NCI-H524 (cell line): ENCODE measurements at regions not wholly inside any gene's neighbourhood (a gene's known extent, or its start where the extent isn't known, plus 50 kb on each side); places are given as distances from the start of the nearest gene placed in this dataset.
"Not testable (repeated sequence)": the region's sequence is repeated elsewhere in the genome, so short reads cannot be mapped to it uniquely, and the experiment has no call there.

Source experiments
- DNase-seq, 2 experiments: peaks; one replicate each; lab custom pipeline; 2025; lab: John Stamatoyannopoulos, UW

DNA sequence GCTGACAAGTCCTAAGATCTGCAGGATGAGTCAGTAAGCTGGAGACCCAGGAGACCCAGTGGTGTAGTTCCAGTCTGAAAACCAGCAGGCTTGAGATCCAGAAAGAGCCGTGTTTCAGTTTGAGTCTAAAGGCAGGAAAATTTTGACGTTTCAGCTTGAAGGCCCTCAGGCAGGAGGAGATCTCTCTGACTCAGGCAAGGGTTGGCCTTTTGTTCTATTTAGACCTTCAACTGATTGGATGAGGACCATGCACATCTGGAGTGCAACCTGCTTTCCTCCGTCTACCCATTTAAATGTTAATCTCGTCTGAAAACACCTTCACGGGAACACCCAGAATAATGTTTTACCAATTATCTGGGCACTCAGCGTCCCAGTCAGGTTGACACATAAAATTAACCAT, 69.5 kb downstream of the NPIPA7 start:
- not testable (repeated sequence) for DNase-seq

GRCh38 chr16:16449712-16450237, 70.8 kb downstream of the NPIPA7 start:
- not testable (repeated sequence) for DNase-seq

DNA sequence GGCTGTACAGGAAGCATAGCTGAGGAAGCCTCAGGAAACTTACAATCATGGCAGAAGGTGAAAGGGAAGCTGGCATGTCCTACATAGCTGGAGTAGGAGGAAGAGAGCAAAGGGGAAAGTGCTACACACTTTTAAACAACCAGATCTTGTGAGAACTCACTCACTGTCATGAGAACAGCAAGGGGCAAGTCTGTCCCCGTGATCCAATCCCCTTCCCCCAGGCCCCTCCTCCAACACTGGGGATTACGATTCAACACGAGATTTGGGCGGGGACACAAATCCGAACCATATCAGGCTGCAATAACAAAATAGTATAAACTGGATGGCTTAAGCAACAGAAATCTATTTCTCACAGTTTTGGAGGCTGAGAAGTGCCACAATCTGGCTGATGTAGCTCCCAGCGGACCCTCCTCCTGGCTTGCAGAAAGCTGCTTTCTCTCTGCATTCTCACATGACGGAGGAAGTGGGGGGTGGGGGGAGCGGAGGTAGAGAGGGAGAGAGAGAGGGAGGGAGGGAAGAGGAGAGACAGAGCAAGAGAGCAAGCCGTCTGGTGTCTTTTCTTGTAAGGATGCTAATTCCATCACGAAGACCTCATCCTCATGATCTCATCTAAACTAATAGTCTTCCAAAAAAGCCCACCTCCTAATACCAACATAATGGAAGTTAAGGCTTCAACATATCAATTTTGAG, 72.9 kb downstream of the NPIPA7 start:
- not testable (repeated sequence) for DNase-seq

DNA sequence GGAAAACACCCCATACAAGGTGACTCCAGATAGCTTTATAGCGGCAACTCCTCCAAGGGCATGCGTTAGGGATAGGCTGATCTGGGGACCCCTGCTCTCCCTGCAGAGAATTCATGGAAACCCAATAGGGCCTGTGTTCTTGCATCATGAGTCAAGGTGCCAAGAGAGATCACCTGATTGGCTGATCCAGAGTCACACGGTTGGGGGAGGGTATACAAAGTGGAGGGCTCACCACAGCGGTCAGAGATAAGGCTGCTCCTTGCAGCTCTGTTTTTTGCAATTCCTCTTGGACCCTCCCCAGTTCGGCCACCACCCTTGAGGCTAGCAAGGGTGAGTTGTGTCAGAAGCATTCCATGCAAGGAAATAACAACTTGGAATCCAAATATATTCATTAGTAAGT, 79.6 kb downstream of the NPIPA7 start:
- not testable (repeated sequence) for DNase-seq

DNA sequence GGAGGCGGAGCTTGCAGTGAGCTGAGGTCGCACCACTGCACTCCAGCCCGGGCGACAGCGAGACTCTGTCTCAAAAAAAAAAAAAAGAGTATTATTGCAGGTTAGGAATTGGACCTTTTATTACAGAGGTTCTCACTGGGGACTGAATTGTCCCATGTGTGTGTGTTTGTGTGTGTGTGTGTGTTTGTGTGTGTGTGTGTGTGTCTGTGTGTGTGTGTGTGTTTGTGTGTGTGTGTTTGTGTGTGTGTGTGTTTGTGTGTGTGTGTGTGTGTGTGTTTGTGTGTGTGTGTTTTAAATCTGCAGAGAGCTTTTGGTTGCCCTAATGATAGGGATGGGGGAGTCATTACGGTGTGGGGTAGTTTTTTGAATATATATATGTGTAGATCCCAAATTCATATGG, 84.9 kb downstream of the NPIPA7 start:
- not testable (repeated sequence) for DNase-seq

DNA sequence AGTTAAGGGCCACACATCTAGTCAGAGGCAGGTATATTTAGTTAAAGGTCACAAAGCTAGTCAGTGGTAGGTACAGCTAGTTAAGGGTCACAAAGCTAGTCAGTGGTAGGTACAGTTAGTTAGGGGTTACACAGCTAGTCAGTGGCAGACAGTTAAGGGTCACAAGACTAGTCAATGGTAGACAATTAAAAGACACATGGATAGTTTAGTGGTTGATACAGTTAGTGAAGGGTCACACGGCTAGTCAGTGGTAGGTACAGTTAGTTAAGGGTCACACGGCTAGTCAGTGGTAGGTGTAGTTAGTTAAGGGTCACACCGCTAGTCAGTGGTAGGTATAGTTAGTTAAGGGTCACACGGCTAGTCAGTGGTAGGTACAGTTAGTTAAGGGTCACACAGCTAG, 110.0 kb downstream of the NPIPA7 start:
- not testable (repeated sequence) for DNase-seq

- DNase-seq = not testable (repeated sequence)
Measured at GRCh38 chr16:16489466-16489865, 110.5 kb downstream of the NPIPA7 start.

GRCh38 chr16:16494114-16494513, 115.2 kb downstream of the NPIPA7 start:
- not testable (repeated sequence) for DNase-seq

- DNase-seq = not testable (repeated sequence)
Measured at GRCh38 chr16:16494998-16495397, 116.1 kb downstream of the NPIPA7 start.

GRCh38 chr16:16499875-16500274, 120.9 kb downstream of the NPIPA7 start:
- not testable (repeated sequence) for DNase-seq

DNA sequence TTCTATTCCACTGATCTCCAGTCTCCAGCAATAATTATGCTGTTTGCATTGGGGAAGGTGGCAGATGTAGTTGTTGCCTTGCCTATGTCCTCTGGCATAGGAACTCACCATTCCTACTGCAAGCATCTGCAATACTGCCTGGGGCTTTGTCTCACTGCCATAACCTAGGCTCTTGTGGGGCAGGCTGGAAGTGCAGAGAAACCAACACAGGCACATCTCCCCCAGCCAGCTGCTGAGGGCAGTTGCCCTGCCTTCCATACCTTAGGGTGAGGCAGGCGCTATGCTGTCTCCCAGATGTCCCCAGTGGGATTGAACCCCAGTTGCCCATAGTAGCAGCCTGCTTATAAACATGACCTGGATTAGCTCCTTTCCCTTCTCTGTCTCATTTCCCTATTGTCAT, 128.1 kb downstream of the NPIPA7 start:
- not testable (repeated sequence) for DNase-seq

DNA sequence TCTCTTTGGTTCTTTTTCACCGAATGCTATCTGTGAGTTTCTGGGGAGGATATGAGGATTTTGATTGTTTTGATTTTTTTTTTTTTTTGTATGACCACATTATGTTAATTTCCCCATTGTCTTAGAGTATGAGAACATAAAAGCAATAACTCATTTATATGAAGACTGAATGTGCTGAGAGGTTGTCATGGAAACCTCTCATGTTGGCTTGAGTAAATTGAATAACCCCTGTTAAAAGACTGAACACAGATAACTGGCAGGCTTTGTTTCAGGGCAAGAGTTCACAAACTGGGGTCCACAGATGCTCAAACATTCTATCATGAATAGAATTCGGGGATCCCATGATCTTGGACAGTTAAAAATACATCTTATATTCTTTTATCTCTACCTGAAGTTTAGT, 129.4 kb downstream of the NPIPA7 start:
- not testable (repeated sequence) for DNase-seq

GRCh38 chr16:16519395-16519794, 140.5 kb downstream of the NPIPA7 start:
- not testable (repeated sequence) for DNase-seq

DNA sequence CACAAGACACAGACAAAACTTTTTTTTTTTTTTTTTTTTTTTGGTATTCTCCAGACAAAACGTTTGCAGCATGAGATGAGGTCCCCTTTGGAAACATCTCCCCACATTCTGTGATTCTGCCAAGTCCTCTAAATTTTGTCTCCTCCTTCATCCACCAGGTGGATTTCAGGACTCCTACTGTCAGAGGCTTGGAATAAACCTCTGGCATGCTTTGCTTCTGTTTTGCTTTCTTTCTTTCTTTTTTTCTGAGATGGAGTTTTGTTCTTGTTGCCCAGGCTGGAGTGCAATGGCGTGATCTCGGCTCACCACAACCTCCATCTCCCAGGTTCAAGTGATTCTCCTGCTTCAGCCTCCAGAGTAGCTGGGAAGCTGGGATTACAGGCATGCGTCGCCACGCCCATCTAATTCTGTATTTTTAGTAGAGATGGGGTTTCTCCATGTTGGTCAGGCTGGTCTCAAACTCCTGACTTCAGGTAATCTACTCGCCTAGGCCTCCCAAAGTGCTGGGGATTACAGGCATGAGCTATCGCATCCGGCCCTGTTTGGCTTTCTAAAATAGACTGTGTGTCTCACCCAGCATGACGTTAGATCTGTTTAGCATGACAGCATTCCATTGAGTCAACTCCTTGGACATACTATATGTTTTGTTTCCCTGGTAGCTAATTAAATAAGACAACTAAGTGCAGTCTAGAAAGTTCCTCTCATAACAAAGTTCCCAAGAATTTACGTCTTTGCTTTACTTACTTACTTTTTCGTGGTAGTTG, 142.5 kb downstream of the NPIPA7 start:
- DNase-seq = not testable (repeated sequence)

GRCh38 chr16:16526998-16527397, 148.1 kb downstream of the NPIPA7 start:
- not testable (repeated sequence) for DNase-seq

DNA sequence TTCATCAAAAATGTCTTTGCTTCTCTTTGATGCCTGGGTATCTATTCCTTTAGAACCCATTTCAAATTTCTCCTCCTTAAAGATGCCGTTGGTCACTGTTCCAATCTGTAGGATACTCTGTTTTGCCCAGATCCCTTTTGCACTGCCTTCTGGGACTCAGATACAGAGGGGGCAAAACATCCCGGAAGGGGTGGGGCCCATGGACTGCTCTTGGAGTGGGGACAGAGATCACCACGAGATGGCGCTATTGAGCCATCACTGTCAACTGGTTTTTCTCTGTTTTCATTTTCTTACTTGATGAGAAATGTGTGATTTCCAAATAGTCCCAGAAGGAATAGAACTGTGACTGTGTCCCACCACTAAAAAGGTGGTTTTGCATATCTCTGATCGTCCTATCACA, 151.8 kb downstream of the NPIPA7 start:
- not testable (repeated sequence) for DNase-seq

DNA sequence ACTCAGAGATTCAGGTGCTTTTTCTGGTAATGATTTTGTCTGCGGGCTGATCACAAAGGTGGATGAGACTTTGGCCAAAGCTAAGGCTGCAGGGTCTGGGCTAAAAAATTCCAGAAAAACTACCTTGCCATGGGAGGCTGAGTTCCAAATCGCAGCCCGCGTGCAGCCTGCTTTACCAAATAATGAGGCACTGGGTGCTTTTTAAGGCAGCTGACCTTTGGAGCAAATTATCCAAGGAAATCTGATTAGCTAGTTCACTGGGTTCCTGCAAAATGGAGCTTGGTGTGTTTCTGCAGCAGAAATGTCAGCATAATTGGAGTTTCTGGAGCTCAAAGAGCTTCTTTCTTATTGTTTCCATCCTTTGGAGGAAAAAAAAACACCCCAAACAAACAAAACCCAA, 156.6 kb downstream of the NPIPA7 start:
- not testable (repeated sequence) for DNase-seq

DNA sequence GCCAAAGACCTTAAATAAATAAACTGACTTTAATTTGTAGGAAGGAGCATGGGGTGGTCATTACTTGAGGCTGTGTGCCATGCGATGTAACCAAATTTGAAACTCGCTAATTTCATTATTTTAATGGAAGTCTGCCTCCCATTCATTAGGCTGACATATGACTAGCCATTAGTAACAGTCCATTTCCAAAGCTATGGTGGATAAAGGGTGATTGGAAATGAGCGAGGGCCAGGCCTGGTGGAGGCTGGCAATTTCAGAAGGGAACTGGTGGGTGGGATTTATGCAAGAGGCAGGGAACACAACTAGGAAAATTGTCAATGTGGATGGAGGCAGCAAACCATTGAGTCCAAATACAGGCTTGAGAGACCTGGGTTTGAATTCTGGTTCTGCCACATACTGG, 157.2 kb downstream of the NPIPA7 start:
- not testable (repeated sequence) for DNase-seq

DNA sequence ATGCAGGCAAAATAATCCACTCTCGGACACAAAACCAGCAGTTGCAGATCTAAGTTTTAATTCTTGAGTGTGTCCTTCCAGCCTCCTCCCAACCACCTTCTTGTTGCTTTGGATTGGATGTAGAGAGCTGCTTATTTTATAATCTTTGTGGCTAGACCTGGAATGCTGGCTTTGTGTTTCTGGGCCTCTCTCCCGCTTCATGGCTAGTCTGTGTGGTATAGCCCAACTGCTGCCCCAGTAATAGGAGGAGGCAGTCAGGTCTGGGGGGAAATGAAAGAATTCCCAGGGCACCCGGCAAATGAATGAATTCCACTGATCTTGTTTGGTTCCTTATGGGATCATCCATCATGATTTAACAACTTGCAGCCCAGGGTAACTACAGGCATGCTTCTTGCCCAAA, 170.8 kb downstream of the NPIPA7 start:
- DNase-seq = not testable (repeated sequence)

DNA sequence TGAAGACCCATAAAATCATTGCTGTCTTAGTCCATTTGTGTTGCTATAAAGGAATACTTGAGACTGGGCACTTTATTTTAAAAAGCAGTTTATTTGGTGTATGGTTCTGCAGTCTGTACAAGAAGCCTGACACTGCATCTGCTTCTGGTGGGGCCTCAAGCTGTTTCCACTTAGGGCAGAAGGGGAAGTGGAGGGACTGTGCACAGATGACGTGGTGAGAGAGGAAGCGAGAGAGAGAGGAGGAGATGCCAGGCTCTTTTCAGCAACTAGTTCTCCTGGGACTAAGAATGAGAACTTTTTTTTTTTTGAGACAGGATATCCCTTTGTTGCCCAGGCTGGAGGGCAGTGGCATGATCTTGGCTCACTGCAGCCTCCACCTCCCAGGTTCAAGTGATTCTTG, 171.9 kb downstream of the NPIPA7 start:
- not testable (repeated sequence) for DNase-seq

- not testable (repeated sequence) for DNase-seq
Measured at GRCh38 chr16:16552819-16553340, 173.9 kb downstream of the NPIPA7 start.

DNA sequence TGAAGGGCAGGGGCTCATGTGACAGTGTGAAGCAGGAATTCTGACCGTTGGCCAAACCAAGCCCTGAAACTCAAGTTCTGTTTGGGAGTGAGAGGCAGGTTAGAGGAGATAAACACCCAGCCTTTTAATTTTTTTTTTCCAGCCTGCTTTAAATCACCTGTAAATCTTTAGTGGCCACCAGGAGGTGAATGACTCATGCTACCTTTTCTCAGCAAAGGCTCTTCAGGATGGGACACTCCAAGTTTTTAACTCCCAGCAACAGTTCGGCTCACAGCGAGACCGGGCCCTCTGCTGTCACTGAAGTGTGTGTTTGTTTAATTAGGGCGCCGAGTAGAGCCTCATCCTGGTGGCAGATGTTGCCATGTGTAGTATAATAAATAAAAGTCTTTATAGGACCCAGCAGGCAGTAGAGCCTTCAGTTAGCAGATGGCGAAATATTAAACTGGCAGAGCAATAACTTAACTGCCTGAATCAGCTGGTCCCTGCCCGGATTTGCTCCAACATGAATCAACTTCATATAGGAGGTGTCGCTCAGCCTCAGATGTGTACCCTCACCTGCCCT, 180.3 kb downstream of the NPIPA7 start:
- not testable (repeated sequence) for DNase-seq
